ENCODE measurements at regions not wholly inside any gene's neighbourhood (a gene's known extent, or its start where the extent isn't known, plus 50 kb on each side); places are given as distances from the start of the nearest gene placed in this dataset.

- intact Hi-C loops (cut with micrococcal nuclease; ENCODE audit: unreplicated experiment) = no loop called here
- Histone ChIP-seq H3K4me3 (ENCODE audit: low read depth, low read length, poor library complexity, severe bottlenecking) (no peak overlapping the region), H3K4me1 (ENCODE audit: insufficient read depth, low read length, poor library complexity, severe bottlenecking) (no peaks in the 10 kb centered on the region), H3K36me3 (ENCODE audit: insufficient read depth, low read length, poor library complexity, severe bottlenecking) (no peaks in the 10 kb centered on the region), H3K27me3 (replicated peaks; ENCODE audit: insufficient read depth, low read depth, low read length, poor library complexity) (no peaks in the 10 kb centered on the region), H3K27ac (ENCODE audit: low read depth, low read length, poor library complexity, severe bottlenecking) (no peak overlapping the region), H3K9me3 (ENCODE audit: low read depth, low read length, poor library complexity, severe bottlenecking) (no peaks in the 10 kb centered on the region)
- DNase-seq (ENCODE audit: low spot score) = no peak
- no TSS peak for BruUV-seq (replicated peaks)
- ChIA-PET POLR2A (ENCODE audit: low non-redundant PET) (no interaction called here), CTCF (no interaction called here)
- TF ChIP-seq CTCF (conservative IDR thresholded peaks at IDR 0.05; ENCODE audit: low read depth, low read length) (no peak), EZH2 (IDR thresholded peaks at IDR 0.05; ENCODE audit: borderline replicate concordance, low read depth, low read length, poor library complexity, severe bottlenecking) (no peak)
Observed at GRCh38 chr9:95731876-95732275, 143.6 kb upstream of the ERCC6L2 start.

- Histone ChIP-seq H3K4me1 (ENCODE audit: insufficient read depth, low read length, poor library complexity, severe bottlenecking) (no peaks in the 10 kb centered on the region), H3K27me3 (replicated peaks; ENCODE audit: insufficient read depth, low read depth, low read length, poor library complexity) (no peaks in the 10 kb centered on the region), H3K9me3 (ENCODE audit: low read depth, low read length, poor library complexity, severe bottlenecking) (no peaks in the 10 kb centered on the region), H3K36me3 (ENCODE audit: insufficient read depth, low read length, poor library complexity, severe bottlenecking) (no peaks in the 10 kb centered on the region), H3K27ac (ENCODE audit: low read depth, low read length, poor library complexity, severe bottlenecking) (no peak overlapping the region), H3K4me3 (ENCODE audit: low read depth, low read length, poor library complexity, severe bottlenecking) (no peak overlapping the region)
- no TSS peak for BruUV-seq (replicated peaks)
- TF ChIP-seq EZH2 (IDR thresholded peaks at IDR 0.05; ENCODE audit: borderline replicate concordance, low read depth, low read length, poor library complexity, severe bottlenecking) (no peak), CTCF (conservative IDR thresholded peaks at IDR 0.05; ENCODE audit: low read depth, low read length) (no peak)
- DNase-seq (ENCODE audit: low spot score) = no peak
- ChIA-PET CTCF (no interaction called here), POLR2A (ENCODE audit: low non-redundant PET) (no interaction called here)
- intact Hi-C loops (cut with micrococcal nuclease; ENCODE audit: unreplicated experiment) = loop anchor here (5.0 to 10.0 kb wide), 2 partner anchors 145 to 487 kb away; partner anchors contain the start of gene ERCC6L2
Observed at GRCh38 chr9:95729669-95730368, 145.7 kb upstream of the ERCC6L2 start.

- no TSS peak for BruUV-seq (replicated peaks)
- Histone ChIP-seq H3K4me3 (ENCODE audit: low read depth, low read length, poor library complexity, severe bottlenecking) (no peak overlapping the region), H3K27ac (ENCODE audit: low read depth, low read length, poor library complexity, severe bottlenecking) (no peak overlapping the region), H3K27me3 (replicated peaks; ENCODE audit: insufficient read depth, low read depth, low read length, poor library complexity) (no peaks in the 10 kb centered on the region), H3K9me3 (ENCODE audit: low read depth, low read length, poor library complexity, severe bottlenecking) (no peaks in the 10 kb centered on the region), H3K4me1 (ENCODE audit: insufficient read depth, low read length, poor library complexity, severe bottlenecking) (no peaks in the 10 kb centered on the region), H3K36me3 (ENCODE audit: insufficient read depth, low read length, poor library complexity, severe bottlenecking) (no peaks in the 10 kb centered on the region)
- intact Hi-C loops (cut with micrococcal nuclease; ENCODE audit: unreplicated experiment) = loop anchor here (5.0 to 10.0 kb wide), 2 partner anchors 146 to 488 kb away; partner anchors contain the start of gene ERCC6L2
- TF ChIP-seq EZH2 (IDR thresholded peaks at IDR 0.05; ENCODE audit: borderline replicate concordance, low read depth, low read length, poor library complexity, severe bottlenecking) (no peak), CTCF (conservative IDR thresholded peaks at IDR 0.05; ENCODE audit: low read depth, low read length) (no peak)
- POLR2A ChIA-PET (ENCODE audit: low non-redundant PET) = no interaction called here
- DNase-seq (ENCODE audit: low spot score) = no peak
- CTCF ChIA-PET = no interaction called here
Observed at GRCh38 chr9:95729046-95729445, 146.4 kb upstream of the ERCC6L2 start.

All from A673 (cell line).